Activated CD4-positive, alpha-beta T cell treated with anti-CD3 and anti-CD28 coated beads, Interleukin-2, Interleukin-6, amounts not matched to agents 100 ng/mL and 50 ng/mL, durations not matched to agents 16 hours and 8 hours (primary cell): ENCODE measurements at regions not wholly inside any gene's neighbourhood (a gene's known extent, or its start where the extent isn't known, plus 50 kb on each side); places are given as distances from the start of the nearest gene placed in this dataset.
A peak's percentile ranks its signal among the peaks of the same experiment; 100 is the strongest.
"Not testable (repeated sequence)": the region's sequence is repeated elsewhere in the genome, so short reads cannot be mapped to it uniquely, and the experiment has no call there.

ENCODE experiments used
- DNase-seq: peaks from one replicate; pipeline ENCODE4 v3.0.0-alpha.2; 2020

- not testable (repeated sequence) for DNase-seq
These were observed 286.9 kb downstream of the ANAPC1 start for GRCh38 chr2:111596808-111597705.

GRCh38 chr2:111598944-111599343 is 285.0 kb downstream of the ANAPC1 start:
- not testable (repeated sequence) for DNase-seq

- DNase-seq: not testable (repeated sequence)
These were observed 281.7 kb downstream of the ANAPC1 start for GRCh38 chr2:111602259-111602658.

DNA sequence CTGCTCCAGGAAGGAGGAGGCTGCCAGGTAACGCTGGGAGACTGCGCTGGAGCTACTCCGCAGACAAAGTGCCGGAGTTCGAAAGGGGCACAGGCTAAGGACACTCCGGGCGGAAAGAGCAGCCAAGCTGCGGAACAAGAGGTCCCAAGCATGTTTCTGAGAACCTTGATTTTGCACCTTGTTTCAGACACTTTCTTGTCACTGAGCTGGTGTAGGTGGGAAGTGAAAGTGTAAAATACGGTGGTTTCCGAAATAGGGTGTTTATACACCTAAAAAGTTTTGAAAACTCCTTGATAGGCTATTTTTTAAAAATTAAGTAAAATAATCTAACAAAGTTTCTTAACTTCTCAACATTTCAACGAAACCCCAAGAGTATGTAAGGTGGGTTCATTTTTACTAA is 278.2 kb downstream of the ANAPC1 start:
- not testable (repeated sequence) for DNase-seq

- not testable (repeated sequence) for DNase-seq
These were observed 277.4 kb downstream of the ANAPC1 start for GRCh38 chr2:111606632-111607031.

- not testable (repeated sequence) for DNase-seq
These were observed 274.7 kb downstream of the ANAPC1 start for GRCh38 chr2:111609146-111609844.

DNA sequence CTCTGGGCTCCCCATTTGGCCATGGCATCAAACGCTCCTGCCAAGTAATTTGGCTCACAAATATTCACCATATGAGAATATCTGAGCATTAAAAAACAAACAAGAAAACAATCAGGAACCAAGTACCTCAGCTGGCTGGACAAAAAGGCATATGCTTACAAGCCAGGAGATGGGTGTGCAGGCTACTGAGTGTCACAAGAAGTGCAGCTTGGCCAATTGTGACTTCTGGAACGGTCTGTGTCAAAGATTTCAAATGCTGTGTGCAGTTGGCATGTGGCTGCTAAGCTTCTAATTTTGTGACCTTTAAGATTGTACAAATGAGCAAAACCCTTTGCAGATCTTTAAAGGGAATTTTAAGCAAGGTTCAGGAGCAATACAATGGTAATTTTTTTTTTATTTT is 274.0 kb downstream of the ANAPC1 start:
- DNase-seq: not testable (repeated sequence)

DNA sequence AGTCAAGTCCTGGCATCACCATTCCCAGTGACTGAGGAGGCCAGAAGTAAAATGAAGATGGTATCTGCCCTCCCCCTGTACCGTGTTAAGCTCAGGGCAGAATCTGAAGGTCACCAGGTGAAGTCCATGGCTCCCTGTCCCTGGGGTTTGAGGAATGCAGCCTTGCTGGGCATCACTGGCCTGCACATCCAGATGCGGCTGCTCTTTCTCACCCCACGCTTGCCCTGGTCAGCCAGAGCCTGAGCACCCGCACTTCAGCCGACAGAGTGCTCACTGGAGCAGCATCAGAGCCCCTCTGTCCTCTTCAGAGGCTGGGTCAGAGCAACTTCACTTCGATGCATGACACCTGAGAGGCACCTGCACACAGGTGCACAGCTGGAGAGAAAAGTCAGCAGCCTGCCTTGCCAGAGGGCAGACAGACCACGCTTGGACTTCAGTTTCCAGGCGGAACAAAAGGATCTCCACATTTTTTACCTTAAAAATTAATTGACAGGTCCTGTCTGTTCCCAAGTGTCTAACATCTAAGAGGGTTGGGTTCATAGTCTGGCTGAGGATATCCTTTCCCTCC is 267.3 kb downstream of the ANAPC1 start:
- DNase-seq: no peak

DNA sequence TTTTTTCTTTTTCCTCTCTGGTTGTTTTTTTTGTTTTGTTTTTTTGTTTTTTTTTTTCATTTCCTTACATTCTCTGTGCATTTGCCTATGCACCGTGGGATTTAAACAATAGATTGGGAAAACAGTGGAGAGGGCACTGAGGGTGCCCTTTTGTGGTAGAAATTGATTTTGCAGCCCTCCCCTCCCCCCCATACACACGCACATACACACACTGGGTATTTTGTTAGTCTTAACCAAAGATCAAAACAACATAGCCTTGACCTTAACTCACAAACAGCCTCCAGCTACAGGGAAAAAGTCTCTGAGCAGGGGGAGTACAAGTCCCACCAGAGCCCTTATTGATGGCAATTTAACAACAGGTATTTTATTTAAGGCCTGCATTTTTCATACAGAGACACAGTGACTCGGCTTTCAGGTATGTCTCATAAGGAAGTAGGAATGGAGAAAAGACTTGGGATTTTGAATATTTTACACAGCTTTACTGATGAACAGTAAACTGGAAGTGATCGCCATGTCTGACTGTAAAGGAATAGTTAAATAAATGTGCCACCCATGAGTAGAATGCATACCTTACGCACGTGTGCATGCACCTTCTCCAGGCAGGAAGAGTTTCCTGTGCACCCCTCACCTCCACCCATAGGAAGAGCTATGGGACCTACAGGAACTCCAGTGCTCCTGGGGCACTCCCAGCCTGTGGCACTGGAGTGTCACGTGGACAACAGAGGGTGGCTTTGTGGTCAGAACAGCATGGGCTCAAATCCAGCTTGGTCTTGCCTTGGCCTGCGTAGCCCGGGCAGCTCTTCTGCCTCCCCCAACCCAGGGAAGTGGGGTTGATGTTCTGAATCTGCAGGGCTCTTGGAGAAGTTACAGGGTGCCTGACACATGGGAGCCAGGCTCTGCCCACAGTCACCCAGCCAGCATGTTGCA is 266.4 kb downstream of the ANAPC1 start:
- DNase-seq: no peak

GRCh38 chr2:111618226-111618977 is 265.6 kb downstream of the ANAPC1 start:
- DNase-seq: no peak

DNA sequence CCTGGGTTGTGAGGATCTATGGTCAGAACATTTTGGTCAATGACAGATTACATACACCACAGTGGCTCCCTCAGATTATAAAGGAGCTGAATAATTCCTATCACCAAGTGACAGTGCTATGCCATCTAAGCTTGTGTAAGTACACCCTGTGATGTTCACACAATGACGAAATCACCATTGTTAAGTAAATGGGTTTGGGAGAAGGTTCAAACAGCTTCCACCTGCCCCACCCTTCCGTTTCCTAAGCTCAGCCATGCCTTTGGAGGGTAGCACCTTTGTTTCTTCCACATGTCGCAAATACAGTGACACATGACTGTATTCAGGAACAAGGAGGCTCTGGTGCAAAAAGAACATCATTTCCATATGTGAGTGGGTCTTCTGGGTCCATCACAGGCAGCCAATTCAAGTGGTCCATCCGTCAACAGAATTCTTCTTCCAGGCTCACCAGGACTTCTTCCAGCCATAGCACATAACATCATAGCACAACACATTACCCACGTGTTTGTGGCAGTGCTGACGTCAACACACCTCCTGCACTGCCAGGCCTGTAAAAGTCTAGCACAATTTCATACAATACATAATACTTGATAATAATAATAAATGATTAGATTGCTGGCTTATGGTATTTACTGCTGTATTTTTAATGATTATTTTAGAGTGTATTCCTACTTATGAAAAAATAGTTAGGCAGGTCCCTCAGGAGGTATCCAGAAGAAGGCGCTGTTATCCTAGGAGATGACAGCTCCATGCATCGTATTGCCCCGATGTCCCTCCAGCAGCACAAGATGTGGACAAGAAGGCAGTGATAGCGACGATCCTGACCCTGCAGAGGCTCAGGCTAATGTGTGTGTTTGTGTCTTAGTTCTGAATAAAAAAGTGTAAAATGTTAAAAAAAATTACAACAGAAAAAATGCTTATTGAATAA is 264.8 kb downstream of the ANAPC1 start:
- no peak for DNase-seq

DNA sequence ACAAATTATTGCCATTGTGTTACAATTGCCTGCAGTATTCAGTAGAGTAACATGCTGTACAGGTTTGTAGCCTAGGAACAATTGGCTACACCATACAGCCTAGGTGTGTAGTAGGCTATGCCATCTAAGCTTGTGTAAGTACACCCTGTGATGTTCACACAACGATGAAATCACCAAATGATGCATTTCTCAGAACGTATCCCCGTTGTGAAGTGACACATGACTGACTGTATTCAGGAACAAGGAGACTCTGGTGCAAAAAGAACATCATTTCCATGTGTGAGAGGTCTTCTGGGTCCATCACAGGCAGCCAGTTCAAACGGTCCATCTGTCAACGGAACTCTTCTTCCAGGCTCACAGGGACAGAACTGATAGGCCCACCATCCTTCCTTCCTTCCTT is 263.7 kb downstream of the ANAPC1 start:
- DNase-seq: no peak

DNA sequence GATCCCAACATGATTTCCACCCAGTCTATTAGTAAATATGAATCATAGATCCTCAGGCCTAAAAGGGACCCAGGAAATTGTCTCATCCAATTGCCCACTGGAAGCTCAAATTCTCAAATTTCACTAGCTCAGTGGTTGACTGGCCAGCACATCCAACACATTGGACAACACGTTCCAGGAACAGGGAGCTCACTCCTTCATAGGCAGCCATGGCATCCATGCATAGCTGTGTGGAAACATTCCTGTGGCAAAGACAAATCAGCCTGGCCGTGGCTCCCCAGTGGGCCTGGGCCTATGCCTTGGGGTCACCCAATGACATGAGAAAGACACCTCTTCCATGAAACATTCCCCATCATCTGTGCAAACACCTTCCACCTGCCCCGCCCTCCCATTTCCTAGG is 261.1 kb downstream of the ANAPC1 start:
- DNase-seq: no peak

- no peak for DNase-seq
These were observed 260.6 kb downstream of the ANAPC1 start for GRCh38 chr2:111623380-111623779.

DNA sequence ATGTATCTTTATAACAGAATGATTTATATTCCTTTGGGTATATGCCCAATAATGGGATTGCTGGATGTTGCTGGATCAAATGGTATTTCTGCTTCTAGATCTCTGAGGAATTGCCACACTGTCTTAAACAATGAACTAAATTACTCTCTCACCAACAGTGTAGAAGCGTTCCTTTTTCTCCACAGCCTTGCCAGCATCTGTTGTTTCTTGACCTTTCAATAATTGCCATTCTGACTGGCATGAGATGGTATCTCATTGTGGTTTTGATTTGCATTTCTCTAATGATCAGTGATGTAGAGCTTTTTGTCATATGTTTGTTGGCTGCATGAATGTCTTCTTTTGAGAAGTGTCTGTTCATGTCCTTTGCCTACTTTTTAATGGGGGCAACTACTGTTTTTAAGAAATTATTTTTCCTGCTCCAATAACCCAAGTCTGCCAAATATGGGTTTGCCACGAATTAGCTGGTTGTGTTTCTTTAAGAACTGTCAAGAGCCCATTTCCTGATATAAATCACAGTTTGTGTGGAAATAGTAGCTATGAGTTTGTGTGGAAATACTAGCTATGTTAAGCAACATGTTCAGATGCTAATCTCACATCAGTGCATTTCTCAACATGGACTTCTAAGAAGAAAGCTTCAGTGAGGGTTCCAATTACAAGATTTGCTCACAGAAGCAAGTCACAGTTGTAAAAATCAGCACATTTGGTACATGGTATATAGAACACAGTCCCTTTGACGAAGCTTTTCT is 259.4 kb downstream of the ANAPC1 start:
- peak; percentile 43 for DNase-seq

DNA sequence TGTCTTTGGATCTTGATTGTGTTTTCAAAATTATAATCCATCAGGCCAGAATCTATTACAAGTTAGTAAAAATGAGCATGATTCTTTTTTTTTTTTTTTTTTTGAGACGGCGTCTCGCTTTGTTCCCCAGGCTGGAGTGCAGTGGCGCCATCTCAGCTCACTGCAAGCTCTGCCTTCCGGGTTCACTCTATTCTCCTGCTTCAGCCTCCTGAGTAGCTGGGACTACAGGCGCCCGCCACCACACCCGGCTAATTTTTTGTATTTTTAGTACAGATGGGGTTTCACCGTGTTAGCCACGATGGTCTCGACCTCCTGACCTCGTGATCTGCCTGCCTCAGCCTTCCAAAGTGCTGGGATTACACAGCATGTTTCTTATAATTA is 258.8 kb downstream of the ANAPC1 start:
- DNase-seq: not testable (repeated sequence)

GRCh38 chr2:111626037-111626864 is 257.7 kb downstream of the ANAPC1 start:
- DNase-seq: peak; percentile 78

GRCh38 chr2:111626865-111627163 is 257.2 kb downstream of the ANAPC1 start:
- DNase-seq: no peak

DNA sequence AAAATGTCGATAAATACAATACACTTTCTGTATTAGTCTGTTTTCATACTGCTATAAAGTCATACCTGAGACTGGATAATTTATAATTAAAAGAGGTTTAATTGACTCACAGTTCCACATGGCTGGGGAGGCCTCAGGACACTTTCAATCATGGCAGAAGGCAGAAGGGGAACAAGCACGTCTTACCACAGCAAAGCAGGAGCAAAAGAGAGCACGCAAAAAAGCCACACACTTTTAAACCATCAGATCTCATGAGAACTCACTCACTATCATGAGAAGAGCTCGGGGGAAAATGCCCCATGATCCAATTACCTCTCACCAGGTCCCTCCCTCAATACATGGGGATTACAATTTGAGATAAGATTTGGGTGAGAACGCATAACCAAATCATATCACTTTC is 256.7 kb downstream of the ANAPC1 start:
- DNase-seq: no peak
